Fibroblast of skin of left biceps (primary cell): ENCODE measurements at regions not wholly inside any gene's neighbourhood (a gene's known extent, or its start where the extent isn't known, plus 50 kb on each side); places are given as distances from the start of the nearest gene placed in this dataset.

Experiments
- DNase-seq, 2 experiments: peaks; one replicate each; pipeline ENCODE4 v3.0.0-alpha.2; 2013; ENCODE audit warnings: low read depth in 2 of 2

DNA sequence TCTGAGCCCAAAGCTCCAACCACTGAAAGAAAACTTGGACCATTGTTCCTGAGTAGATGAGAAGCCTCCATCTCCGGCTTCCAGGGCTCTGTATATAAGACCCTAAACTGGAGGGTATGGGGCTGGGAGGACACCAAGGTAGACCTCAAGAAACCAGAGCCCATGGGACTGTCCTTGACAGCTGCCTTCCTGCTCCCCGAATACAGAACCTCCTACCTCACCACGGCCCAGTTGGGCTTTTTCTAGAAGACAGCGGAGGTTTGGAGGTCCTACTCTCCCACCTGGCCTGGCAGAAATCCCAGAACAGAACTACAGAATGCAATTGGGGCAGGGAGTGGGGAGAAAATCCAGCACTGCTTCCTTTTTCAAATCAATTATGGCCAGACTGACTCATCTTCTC, 177.3 kb upstream of the ZNF507 start:
- DNase-seq, result no peak

DNA sequence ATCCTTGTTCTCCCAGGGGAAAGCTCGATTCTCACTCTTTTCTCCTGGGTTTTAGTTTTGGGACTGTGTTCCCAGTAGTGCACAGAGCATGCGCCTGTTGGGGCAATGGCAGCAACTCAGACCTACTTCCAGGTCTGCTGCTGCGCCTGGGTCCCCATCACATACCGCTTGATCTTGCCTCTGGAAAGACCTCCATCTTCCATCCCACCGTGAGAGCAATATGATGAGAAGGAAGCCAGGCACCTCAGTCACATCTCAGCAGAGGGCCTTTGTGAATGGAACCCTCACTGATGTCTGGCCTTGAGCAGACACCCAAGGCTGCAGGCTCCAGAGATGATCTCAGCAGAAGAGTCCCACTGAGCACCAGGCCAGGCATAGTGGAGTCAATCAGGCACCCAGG, 176.8 kb upstream of the ZNF507 start:
- DNase-seq, result no peak

DNA sequence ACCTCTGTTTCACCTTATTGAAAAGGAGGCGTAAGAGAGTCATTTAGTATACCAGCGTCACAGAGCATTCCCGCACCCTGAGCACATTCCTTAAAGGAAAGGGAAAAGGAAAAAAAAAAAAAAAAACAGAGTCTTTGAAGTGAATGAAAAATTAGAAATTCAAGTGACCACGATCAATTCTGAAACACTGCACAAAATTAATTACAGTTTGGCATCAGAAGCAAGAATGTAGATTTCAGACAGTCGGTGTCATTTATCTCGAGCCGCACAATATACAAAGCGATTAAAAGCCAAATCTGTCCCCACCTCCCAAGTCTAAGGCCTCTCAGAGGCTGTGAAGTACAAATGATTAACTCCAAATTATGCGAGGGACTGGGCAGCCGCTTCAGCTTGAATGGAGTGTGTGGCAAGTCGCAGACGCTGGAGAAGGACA, 173.7 kb upstream of the ZNF507 start:
- no peak for DNase-seq

DNA sequence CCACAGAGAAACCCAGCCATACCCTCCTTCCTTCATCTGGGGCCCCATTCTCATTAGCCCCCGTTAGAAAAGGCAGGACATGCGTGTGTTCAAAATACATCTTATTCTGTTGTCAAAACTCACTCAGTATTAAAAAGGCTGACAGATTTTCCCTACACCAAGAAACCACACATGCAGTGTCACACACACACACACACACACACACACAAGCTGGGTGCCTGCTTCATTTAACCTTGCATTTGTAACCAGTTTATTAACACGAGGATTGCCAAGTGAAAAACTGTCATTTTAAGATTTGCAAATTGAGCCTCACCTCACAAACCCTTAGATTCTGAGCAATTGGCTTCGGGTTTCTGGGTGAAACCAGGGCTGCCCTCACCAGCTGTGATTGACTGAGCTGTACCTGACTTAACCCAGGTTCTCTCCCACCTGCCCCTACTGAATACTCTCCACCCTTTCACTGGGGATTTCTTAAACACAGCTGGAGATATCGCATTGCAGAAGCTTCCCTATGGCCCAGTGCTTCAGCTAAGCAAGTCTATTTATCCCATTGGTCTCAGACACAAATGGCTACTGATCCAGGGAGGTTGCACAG, 172.7 kb upstream of the ZNF507 start:
- DNase-seq, result no peak

DNA sequence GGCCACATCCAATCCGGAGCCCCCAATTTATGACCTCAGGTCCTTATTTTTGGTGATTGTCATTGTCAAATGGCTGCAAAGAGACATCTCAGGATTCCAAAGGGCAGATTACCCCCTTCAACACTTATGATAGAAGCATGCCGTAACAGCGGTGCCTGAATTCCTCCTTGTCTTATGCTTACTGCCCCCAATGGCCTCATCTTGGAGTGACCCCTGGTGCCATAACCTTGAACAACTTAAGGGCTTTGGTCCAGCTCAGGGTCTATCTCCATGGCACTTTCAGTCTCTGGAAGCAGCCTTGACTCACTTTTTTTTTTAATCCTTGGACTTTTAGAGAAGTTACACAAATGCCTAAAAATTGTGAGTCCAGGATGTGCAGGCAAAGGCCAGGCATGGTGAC, 171.6 kb upstream of the ZNF507 start:
- DNase-seq, result no peak

DNA sequence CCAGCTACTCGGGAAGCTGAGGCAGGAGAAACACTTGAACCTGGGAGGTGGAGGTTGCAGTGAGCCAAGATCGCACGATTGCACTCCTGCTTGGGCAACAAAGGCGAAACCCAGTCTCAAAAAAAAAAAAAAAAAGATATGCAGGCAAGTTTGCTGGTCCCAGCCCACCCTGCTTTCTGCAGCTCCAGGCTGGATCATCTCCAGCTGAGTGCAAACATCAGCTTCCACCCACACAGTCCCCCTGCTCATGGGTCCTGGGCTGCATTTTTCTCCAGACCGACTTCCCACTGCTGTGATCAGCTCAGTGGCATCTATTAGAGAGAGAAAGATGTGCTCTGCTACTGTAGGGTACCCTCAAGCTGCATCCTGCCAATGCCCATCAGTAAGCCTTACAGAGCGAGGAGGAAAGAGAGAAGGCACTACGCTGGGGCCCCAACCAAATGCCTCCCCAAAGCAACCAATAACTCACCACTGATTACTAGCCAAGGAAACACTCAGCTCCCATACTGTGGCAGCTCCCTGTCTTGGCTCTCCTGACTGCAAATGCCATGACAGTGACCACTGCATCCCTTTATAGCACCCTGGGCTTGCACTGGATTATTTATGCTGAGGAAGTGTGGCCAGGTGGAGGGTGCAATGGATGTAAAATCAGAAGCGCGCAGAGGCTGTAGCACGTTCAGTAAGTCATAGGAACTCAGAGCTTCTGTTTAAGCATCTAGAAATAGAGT, 170.9 kb upstream of the ZNF507 start:
- no peak for DNase-seq

DNA sequence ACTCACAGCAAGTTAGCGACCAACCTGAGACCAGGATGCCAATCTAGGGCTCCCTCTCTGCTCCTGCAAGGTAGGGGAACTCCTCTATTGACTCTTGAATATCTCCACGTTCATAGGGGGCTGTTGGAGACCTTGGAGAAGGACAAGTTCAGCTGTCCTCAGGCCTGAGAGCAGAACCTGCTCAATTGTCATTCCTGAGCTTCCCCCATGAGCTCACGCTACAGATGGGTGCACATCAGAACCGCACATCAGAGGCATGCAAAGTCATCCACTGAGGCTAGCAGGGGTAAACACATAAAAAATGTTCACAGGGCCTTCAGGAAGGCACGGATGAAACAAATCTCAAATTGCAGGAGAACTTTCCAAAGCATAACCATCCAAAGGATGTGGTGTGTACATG, 168.8 kb upstream of the ZNF507 start:
- DNase-seq, result no peak

DNA sequence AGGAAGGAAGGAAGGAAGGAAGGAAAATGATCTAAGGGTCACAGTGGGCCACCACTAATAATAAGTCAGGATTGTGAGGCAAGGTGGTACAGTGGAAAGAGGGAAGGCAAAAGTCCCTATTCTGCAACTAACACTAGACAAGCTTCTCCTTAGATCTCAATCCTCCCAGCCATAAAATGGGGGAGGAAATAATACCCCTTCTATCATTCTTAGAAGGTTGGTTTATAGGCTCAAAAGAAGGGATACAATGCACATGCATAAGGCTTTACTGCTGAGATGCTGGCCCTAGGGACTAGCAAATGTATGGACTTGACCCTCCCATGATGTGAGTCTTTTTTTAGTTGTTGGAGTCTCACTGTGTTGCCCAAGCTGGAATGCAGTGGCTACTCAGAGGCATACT, 167.7 kb upstream of the ZNF507 start:
- no peak for DNase-seq

DNA sequence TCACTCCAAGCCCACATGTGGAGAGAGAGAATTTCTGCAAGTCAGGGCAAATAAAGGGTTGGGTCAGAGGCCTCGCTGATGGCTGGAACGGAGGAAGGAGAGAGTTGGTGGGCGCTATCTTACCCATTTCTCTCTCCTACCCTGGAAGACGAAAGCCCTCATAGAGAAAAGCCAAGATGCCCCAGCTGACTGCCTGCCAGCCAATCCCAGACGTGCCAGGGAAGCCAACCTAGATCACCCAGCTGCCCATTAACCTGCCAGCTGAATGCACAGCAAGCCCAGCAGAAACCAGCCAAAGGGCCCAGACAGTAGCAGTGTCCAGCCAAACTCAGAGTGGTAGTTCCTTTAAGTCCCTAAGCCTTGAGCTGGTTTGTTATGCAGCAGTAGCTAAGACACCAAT, 167.0 kb upstream of the ZNF507 start:
- DNase-seq, result no peak

DNA sequence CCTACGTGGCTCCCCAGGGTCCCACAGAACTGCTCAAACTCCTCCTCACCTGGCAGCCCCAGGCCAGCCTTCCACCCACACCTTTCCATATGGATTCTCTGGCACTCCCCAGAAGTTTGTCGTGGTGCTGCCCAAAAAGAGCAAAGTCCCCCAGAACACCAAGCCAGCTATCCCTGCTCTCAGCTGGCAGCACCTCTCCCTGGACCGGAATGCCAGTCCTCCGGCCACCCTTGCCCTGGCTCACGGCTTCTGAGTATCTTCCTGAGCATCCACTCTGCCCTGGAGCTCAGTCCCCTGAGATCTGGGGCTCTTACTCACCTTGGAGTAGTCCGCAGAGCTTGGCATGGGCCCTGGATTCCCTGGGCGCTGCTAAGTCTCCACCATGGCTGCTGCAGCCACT, 166.5 kb upstream of the ZNF507 start:
- no peak for DNase-seq

DNA sequence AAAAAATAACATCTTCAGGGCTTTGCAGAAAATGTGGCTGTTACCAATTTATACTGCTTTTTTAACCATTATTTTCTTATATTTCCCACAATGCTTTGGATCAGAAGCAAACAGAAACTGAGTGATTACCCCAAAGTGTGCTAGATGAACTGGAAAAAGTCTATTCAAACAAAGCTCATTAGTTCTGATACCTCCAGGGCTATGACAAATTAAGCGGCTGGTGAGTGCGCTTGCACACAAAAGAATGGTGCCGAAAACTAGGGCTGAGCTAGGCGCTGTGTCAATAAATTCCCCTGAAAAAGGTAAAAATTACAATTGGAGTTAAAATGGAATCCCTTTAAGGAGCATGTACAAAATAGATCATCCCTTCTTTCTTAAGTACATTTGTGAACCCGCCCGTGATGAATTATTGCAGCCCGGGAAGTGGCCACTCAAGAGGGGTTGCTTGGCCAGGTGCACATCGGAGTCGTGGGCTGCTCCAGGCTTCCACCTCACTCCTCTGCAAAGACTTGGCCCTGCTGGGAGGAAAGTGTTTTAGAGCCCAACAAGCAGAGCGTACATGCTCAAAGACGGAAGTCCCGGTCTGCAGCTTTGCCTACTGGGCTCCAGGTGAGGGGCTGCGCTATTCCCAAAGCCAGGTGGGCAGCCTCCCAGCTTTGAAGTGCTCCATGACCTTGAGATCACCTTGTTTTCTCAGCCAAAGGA, 164.0 kb upstream of the ZNF507 start:
- no peak for DNase-seq

DNA sequence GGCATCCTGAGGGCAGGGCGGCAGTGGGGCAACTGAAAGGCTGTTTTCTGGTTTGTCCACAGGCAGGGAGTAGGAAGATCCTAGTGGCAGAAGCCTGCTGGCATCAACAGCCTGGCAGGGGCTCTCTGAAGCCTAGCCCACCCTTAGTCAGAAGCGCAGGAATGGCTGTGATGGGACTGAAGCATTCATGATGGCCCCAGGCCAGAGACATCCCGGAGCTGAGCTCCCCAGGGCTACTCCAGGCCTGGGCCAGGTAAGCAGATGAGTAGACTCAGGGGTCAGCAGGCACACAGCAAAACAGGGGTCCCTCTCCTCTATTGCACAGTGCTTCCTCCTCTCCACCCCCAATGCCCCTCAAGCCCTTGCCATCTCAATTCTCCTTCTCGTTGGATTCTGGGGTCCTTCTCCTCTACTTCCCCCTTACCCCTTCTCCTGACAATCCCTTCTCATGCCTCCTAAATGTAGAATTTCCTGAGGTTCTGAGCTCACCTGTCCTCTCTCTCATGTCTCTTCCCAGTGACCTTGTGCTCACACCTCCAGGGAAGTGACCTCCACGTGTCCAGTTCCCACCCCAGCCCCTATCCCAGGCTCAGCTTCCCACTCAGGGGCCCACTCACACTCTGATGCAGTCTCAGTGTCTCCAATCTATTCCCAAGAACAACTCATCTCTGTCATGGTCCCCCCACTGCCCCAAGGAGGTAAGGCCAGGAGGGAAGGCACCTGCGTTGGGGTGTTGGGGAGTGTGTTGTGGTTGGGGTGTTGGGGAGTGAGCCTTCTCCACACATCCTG, 158.7 kb upstream of the ZNF507 start:
- no peak for DNase-seq

DNA sequence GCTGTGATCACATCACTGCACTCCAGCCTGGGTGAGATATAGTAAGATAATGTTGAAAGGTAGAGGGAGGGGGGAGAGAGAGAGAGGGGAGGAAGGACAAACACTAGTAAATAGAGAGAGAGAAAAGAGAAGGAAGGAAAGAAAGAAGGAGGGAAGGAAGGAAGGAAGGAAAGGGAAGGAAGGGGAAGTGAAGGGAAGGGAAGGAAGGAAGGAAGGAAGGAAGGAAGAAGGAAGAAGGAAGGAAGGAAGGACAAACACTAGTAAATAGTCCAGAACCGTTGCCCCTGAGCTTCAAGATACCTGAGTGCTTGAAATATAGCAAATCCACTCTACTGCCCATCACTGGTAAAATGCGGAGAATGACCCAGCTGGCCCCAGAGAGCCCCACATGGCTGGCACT, 156.5 kb upstream of the ZNF507 start:
- no peak for DNase-seq

DNA sequence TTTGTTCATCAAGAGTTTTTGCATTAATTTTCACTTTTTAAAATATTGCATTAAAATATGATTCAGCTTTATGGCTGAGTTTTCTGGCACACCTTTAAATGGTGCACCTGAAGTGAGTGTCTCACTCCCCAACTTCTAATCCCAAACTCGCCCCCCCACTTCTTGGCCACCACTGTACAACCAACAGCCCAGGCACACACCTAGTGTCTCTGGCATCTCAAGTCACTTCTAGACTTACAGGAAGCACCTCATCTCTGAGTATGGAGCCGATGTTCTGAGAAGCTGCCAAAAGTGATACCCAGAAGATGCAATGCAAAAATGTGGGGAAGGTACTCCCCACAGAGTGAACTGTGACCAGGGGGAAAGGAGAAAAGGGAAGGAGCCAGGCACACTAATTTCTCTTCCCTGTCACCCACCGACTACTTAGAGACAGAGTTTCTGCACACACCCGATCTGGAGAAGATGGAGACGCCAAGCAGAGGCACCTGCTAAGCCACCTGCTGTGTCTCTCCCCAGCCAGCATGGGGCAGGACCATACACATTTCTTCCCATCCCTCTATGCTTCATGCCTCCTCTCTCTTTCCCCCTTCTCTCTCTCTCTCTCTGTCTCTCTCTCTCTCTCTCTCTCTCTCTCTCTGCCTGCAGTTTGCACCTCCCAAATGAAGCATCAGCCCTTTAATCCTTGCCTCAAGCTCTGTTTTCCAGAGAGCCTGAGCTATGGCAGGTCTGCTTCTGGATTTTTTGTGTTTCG, 155.3 kb upstream of the ZNF507 start:
- no peak for DNase-seq

DNA sequence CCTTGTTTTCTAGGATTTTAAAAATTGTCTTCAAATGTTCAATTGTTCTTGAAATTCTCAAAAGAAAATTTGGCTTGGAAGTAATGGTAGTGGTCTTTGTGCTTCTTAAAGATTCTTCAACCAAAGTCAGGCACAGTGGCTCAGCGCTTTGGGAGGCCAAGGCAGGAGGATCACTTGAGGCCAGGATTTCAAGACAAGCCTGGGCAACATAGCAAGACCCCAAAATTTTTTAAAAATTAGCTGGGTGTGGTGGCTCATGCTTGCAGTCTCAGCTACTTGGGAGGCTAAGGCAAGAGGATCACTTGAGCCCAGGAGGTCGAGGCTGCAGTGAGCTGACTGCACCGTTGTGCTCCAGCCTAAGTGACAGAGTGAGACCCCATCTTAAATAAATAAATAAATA, 153.5 kb upstream of the ZNF507 start:
- no peak for DNase-seq

DNA sequence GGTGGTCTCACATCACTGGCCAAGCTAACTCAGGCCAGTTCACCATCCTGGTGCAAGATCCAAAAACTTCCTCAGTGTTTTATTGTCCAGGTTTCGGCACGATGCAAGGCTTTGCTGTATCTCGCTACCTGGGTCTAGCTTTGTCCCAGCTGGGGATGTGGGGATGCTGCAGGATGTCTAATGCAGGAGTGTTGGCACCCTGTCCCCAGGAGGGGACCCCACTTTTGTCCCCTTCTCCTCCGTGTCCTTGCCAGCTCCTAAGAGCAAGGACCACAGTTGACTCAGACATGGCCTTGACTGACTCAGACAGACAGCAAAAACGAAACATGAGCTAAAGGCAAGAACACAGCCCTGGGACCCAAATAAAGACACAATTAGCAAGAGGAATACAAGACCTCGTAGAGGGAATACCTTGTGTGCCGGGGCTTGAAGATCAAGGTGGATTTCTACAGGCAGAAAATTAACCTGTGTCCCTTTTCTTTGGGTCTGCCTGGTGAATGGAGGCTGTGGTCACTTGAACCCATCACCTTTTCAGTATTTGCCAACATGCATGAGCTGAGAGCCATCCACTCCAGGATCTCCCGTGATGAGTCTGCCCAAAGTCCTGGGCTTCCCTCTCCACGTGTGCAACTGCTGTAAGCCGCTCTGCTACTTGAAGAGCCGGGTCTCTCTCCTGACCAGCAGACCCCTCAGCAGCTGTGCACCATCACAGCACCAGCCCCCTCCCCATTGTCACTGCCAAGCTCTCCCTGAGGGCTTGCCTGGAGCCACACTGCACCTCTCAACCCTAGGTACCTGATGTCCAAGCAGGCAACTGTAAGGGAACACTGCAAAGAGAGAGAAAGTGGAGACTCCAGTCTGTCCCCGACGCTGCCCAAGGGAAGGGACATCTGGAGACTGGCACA, 149.5 kb upstream of the ZNF507 start:
- no peak for DNase-seq

DNA sequence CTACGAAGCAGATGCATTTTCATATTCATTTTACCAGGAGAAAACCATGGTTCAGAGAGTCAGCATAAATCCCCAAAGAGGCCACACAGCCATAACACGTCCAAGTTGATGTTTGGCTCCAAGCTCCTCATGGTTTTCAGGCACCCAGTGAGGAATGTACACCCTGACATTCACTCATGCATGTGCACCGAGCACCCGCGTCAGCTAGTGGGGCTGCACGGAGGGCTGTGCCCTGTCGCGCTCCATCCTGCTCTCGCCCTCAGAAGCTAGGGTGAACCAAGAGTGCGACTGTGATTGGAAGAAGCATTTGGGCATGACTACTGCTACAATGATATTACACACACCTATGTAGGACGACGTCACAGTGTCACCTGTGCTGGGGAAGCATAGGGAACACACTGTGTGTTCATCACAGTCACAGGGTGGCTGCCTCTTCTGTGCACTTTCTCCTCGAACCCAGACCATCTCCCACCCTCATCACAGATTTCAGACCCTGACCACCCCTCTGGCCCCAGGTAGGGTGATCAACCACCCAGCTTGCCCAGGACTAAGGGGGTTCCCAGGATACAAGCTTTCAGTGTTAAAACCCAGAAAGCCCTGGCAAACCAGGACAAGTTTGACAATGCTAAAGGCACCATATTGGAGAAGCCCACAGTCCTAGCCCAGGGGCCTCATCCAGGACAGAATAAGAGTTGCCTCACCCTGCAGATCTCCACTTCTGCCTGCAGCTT, 148.6 kb upstream of the ZNF507 start:
- DNase-seq, result no peak

DNA sequence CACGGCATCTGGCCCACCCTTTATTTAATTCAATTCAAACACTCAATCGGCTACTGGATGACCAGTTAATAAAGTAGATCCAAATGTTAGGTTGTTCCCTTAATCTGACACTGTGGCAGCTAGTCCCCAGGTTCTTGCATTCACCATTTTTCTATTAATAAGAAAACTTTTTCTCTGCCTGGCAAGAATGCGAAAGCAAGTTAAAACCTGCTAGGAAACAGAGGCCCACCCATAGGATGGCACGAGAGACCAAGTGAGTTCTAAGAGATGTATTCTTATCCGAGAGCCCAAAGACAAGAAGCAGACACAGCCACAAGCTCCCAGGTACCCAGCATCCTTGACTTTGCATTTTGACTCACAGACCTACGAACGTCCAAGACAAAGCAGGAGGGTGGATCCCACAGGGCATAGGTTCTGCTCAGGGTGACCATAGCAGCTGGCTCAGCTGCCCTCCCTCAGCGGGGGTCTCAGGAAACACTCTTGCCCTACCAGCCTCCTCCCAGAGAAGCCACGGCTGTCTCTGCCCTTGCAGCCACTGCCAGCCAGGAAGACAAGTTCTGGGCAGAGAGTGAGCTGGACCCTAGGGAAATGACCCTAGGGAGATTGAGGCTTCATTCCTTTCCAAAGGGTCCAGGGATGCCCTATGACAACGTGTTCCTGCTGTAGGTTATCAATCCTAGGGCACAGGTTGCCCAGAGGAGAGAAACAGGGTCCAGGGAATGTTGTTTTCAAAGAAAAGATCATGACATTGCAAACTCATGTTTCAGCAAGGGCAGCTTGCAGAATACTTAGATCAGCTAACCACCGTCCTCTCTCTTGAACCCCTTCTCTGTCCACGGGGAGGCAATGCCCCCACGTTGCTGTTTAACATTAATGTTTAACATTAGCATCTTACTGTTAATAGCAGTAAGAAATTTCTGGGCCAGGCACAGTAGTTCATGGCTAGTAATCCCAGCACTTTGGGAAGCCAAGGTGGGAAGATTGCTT, 147.2 kb upstream of the ZNF507 start:
- DNase-seq, result no peak
